CD4-positive, alpha-beta T cell (primary cell): ENCODE measurements at regions not wholly inside any gene's neighbourhood (a gene's known extent, or its start where the extent isn't known, plus 50 kb on each side); places are given as distances from the start of the nearest gene placed in this dataset.

Experiments used
- ATAC-seq: fragments of 200-7000 bp; cut with Tn5 transposase; one replicate; pipeline ENCODE4 v1.10.0; 2022; ENCODE audit warnings: mild to moderate bottlenecking; ENCODE audit not compliant: poor library complexity
- CTCF ChIA-PET: fragments of 350-600 bp; sonication (Branson Sonifier 250); formaldehyde crosslinking; loops from one replicate; lab custom pipeline; 2021; ENCODE audit warnings: antibody characterized with exemption, inconsistent platforms; lab: Charles Lee
- POLR2A ChIA-PET: fragments of 350-600 bp; sonication (Branson Sonifier 250); formaldehyde crosslinking; loops from one replicate; lab custom pipeline; 2021; ENCODE audit warnings: antibody characterized with exemption, inconsistent platforms; lab: Charles Lee
- DNase-seq, 14 experiments: peaks; one replicate each; pipeline ENCODE4 v3.0.0-alpha.2; 2013 to 2020; ENCODE audit warnings: mixed read lengths in 2 of 14
- H3K27ac ChIP-seq, 2 donors: one replicate each; pipeline versions ENCODE4 v1.5.1 to v1.7.0; 2013; ENCODE audit warnings: low read length in 2 of 2, low read depth in 1 of 2, mild to moderate bottlenecking in 1 of 2
- H3K27me3 ChIP-seq, 2 experiments: 1 replicate in 1 of 2; 2 replicates in 1 of 2; pipeline versions ENCODE4 v1.6.1 to v1.7.0; 2013; ENCODE audit warnings: low read length in 2 of 2, control low read depth in 1 of 2, mild to moderate bottlenecking in 1 of 2, moderate library complexity in 1 of 2; ENCODE audit not compliant: insufficient read depth in 2 of 2, control insufficient read depth in 1 of 2
- H3K36me3 ChIP-seq: one replicate; pipeline ENCODE4 v1.6.1; 2013; ENCODE audit warnings: low read length, control low read depth; ENCODE audit not compliant: insufficient read depth
- H3K4me1 ChIP-seq: one replicate; pipeline ENCODE4 v1.6.1; 2013; ENCODE audit warnings: low read length, control low read depth; ENCODE audit not compliant: insufficient read depth
- H3K4me3 ChIP-seq: one replicate; pipeline ENCODE4 v1.5.1; 2013; ENCODE audit warnings: mild to moderate bottlenecking, low read length, moderate library complexity
- H3K9me3 ChIP-seq, 2 experiments: 1 replicate in 1 of 2; 2 replicates in 1 of 2; pipeline versions ENCODE4 v1.6.1 to v1.7.0; 2013; ENCODE audit warnings: low read length in 2 of 2, mild to moderate bottlenecking in 2 of 2, control low read depth in 1 of 2, moderate library complexity in 1 of 2; ENCODE audit not compliant: control insufficient read depth in 1 of 2, insufficient read depth in 1 of 2
- H3K27ac Mint-ChIP-seq: one replicate; pipeline ENCODE4 v1.8.0; 2020; ENCODE audit warnings: mixed read lengths
- H3K27me3 Mint-ChIP-seq: one replicate; pipeline ENCODE4 v1.8.0; 2021; ENCODE audit warnings: mixed read lengths
- H3K36me3 Mint-ChIP-seq: one replicate; pipeline ENCODE4 v1.8.0; 2021; ENCODE audit warnings: low read depth, mixed read lengths
- H3K4me1 Mint-ChIP-seq: one replicate; pipeline ENCODE4 v1.8.0; 2021; ENCODE audit warnings: low read depth, mixed read lengths
- H3K4me3 Mint-ChIP-seq: one replicate; pipeline ENCODE4 v1.8.0; 2020; ENCODE audit warnings: mild to moderate bottlenecking, mixed read lengths
- H3K9me3 Mint-ChIP-seq: one replicate; pipeline ENCODE4 v1.8.0; 2020; ENCODE audit warnings: mixed read lengths
- CTCF ChIP-seq: fragments of 200-600 bp; IDR thresholded peaks from one replicate; pipeline ENCODE4 v1.8.0; 2022; ENCODE audit warnings: antibody characterized with exemption, mild to moderate bottlenecking
- intact Hi-C, 2 experiments: fragments of 100-400 bp; cut with DNase I in 1 of 2; cut with micrococcal nuclease in 1 of 2; formaldehyde crosslinking; loops; one replicate each; pipeline versions ENCODE4 v1.15.1 to v1.9.0; 2023 to 2025; cut with DNase I, micrococcal nuclease

- POLR2A ChIA-PET, result no interaction called here
- TF ChIP-seq CTCF, result no peak
- H3K27ac ChIP-seq, result no peak overlapping the region
- H3K27ac Mint-ChIP-seq, result no peak overlapping the region
- ATAC-seq (no peak), DNase-seq (no peak)
- intact Hi-C loops, result no loop called here
- no peaks in the 10 kb centered on the region for H3K4me1 Mint-ChIP-seq
- peaks cover 22% of the 10 kb centered on the region for H3K27me3 Mint-ChIP-seq
- no peaks in the 10 kb centered on the region for H3K9me3 ChIP-seq
- H3K4me3 Mint-ChIP-seq, result no peak overlapping the region
- no peaks in the 10 kb centered on the region for H3K27me3 ChIP-seq
- no peaks in the 10 kb centered on the region for H3K4me1 ChIP-seq
- no peak overlapping the region for H3K4me3 ChIP-seq
- no peaks in the 10 kb centered on the region for H3K36me3 ChIP-seq
- CTCF ChIA-PET, result no interaction called here
- H3K9me3 Mint-ChIP-seq, result no peaks in the 10 kb centered on the region
- no peaks in the 10 kb centered on the region for H3K36me3 Mint-ChIP-seq
These were observed 273.8 kb downstream of the PTBP2 start for GRCh38 chr1:96995351-96995750.

- no peak overlapping the region for H3K27ac Mint-ChIP-seq
- H3K9me3 Mint-ChIP-seq, result no peaks in the 10 kb centered on the region
- Histone ChIP-seq H3K27ac (no peak overlapping the region), H3K4me1 (no peaks in the 10 kb centered on the region), H3K36me3 (no peaks in the 10 kb centered on the region), H3K4me3 (no peak overlapping the region), H3K27me3 (no peaks in the 10 kb centered on the region), H3K9me3 (no peaks in the 10 kb centered on the region)
- no peaks in the 10 kb centered on the region for H3K4me1 Mint-ChIP-seq
- H3K36me3 Mint-ChIP-seq, result no peaks in the 10 kb centered on the region
- ChIA-PET CTCF (no interaction called here), POLR2A (no interaction called here)
- no peak for ATAC-seq
- DNase-seq, result no peak
- H3K4me3 Mint-ChIP-seq, result no peak overlapping the region
- peaks cover 22% of the 10 kb centered on the region for H3K27me3 Mint-ChIP-seq
- no peak for TF ChIP-seq CTCF
- intact Hi-C loops, result no loop called here
These were observed 274.4 kb downstream of the PTBP2 start for GRCh38 chr1:96996001-96996400.

GRCh38 chr1:96997717-96998116 lies 276.1 kb downstream of the PTBP2 start:
- no peaks in the 10 kb centered on the region for H3K36me3 Mint-ChIP-seq
- ChIA-PET POLR2A (no interaction called here), CTCF (no interaction called here)
- no peak overlapping the region for H3K27ac ChIP-seq
- H3K27me3 ChIP-seq, result no peaks in the 10 kb centered on the region
- no peak for TF ChIP-seq CTCF
- no peaks in the 10 kb centered on the region for H3K9me3 Mint-ChIP-seq
- H3K36me3 ChIP-seq, result no peaks in the 10 kb centered on the region
- H3K4me1 ChIP-seq, result no peaks in the 10 kb centered on the region
- H3K4me3 ChIP-seq, result no peak overlapping the region
- no peak overlapping the region for H3K27ac Mint-ChIP-seq
- ATAC-seq, result no peak
- no peaks in the 10 kb centered on the region for H3K9me3 ChIP-seq
- peaks cover 16% of the 10 kb centered on the region for H3K27me3 Mint-ChIP-seq
- intact Hi-C loops, result no loop called here
- H3K4me3 Mint-ChIP-seq, result no peak overlapping the region
- DNase-seq, result no peak
- no peaks in the 10 kb centered on the region for H3K4me1 Mint-ChIP-seq
